ENCODE measurements at regions not wholly inside any gene's neighbourhood (a gene's known extent, or its start where the extent isn't known, plus 50 kb on each side); places are given as distances from the start of the nearest gene placed in this dataset.

DNA sequence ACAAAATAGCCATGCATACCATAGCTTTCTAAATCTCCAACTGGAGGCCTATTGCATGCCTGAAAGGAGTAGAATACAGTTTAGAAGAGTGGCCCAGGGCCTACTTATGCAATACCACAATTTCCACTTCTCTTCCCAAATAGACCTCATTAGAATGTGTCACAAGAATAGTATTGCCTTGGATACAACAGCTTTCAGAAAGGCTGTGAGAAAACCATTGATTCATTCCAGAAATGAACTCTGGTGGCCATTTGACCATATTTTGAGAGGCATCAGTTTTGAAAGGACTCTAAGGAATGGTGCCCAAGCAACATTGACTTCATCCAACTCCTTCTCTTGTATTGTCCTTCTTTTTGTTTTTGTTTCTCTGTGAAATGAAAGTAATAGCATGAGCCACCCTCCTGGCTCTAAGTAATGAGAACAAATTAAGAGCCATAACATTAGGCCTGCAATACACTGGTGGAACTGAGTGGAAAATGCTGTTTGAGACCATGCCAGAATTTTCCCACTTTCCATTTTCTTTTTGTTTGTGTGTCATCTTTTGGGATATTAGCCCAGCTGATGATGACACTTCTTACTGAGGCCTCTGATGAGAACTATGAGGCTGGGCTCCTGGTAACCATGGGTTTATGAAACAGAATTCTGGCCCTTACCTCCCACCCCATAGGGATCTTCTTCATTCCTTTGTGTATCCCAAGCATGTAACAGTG, 90.2 kb downstream of the TMEM174 start:
- TF ChIP-seq CTCF (optimal IDR thresholded peaks at IDR 0.05 in 1 of 3, IDR thresholded peaks at IDR 0.05 in 1 of 3, conservative IDR thresholded peaks at IDR 0.05 in 1 of 3; ENCODE audit: extremely low read depth in 1 of 3, insufficient read depth in 2 of 3, low read length in 3 of 3) = no peak
- TF ChIP-seq EZH2 (IDR thresholded peaks at IDR 0.05; ENCODE audit: low read length) = no peak

GRCh38 chr5:73256862-73257261, 83.9 kb downstream of the TMEM174 start:
- dilution Hi-C loops (cut with MboI; ENCODE audit: extremely low pct_ligation_motif_present, low sequenced_read_pairs) = no loop called here
- H3K4me2 ChIP-seq (ENCODE audit: control insufficient read depth, extremely low read depth, insufficient read depth, low read depth, low read length) = no peak overlapping the region

More for the DNA sequence above, 90.2 kb downstream of the TMEM174 start:
- Histone ChIP-seq H3K79me2 (ENCODE audit: control insufficient read depth, insufficient read depth, low read length) (no peaks in the 10 kb centered on the region), H2AFZ (ENCODE audit: control insufficient read depth, low read length) (no peak overlapping the region), H3K4me2 (ENCODE audit: control insufficient read depth, extremely low read depth, insufficient read depth, low read depth, low read length) (no peak overlapping the region), H3K4me1 (ENCODE audit: control insufficient read depth, extremely low read depth, insufficient read depth, low read length) (no peaks in the 10 kb centered on the region), H4K20me1 (ENCODE audit: control insufficient read depth, extremely low read depth, insufficient read depth, low read length) (no peaks in the 10 kb centered on the region), H3K4me3 (ENCODE audit: control insufficient read depth in 2 of 3, extremely low read depth in 1 of 3, insufficient read depth in 2 of 3, low read depth in 1 of 3, low read length in 3 of 3) (no peak overlapping the region), H3K27ac (ENCODE audit: control insufficient read depth, insufficient read depth, low read length) (no peak overlapping the region), H3K9me3 (ENCODE audit: control insufficient read depth, low read depth, low read length) (no peaks in the 10 kb centered on the region), H3K36me3 (ENCODE audit: control insufficient read depth in 2 of 2, extremely low read depth in 1 of 2, insufficient read depth in 2 of 2, low read length in 2 of 2) (no peaks in the 10 kb centered on the region), H3K9me1 (ENCODE audit: control insufficient read depth, extremely low read depth, insufficient read depth, low read length) (no peaks in the 10 kb centered on the region), H3K27me3 (ENCODE audit: control insufficient read depth, extremely low read depth, insufficient read depth, low read length) (no peaks in the 10 kb centered on the region), H3K9ac (ENCODE audit: control insufficient read depth, extremely low read depth, insufficient read depth, low read length) (no peak overlapping the region)
- FAIRE-seq = no peak
- dilution Hi-C loops (cut with MboI; ENCODE audit: extremely low pct_ligation_motif_present, low sequenced_read_pairs) = no loop called here
- DNase-seq (ENCODE audit: low read depth, low spot score) = no peak

More at GRCh38 chr5:73256862-73257261, 83.9 kb downstream of the TMEM174 start:
- H3K4me3 ChIP-seq (ENCODE audit: control insufficient read depth in 2 of 3, extremely low read depth in 1 of 3, insufficient read depth in 2 of 3, low read depth in 1 of 3, low read length in 3 of 3) = no peak overlapping the region
- no peaks in the 10 kb centered on the region for H3K9me1 ChIP-seq (ENCODE audit: control insufficient read depth, extremely low read depth, insufficient read depth, low read length)
- FAIRE-seq (peak; percentile 99), DNase-seq (ENCODE audit: low read depth, low spot score) (peak; percentile 64)
- TF ChIP-seq CTCF (optimal IDR thresholded peaks at IDR 0.05 in 1 of 3, IDR thresholded peaks at IDR 0.05 in 1 of 3, conservative IDR thresholded peaks at IDR 0.05 in 1 of 3; ENCODE audit: extremely low read depth in 1 of 3, insufficient read depth in 2 of 3, low read length in 3 of 3) (no peak), EZH2 (IDR thresholded peaks at IDR 0.05; ENCODE audit: low read length) (no peak)
- no peak overlapping the region for H3K27ac ChIP-seq (ENCODE audit: control insufficient read depth, insufficient read depth, low read length)
- no peak overlapping the region for H3K9ac ChIP-seq (ENCODE audit: control insufficient read depth, extremely low read depth, insufficient read depth, low read length)
- no peaks in the 10 kb centered on the region for H3K9me3 ChIP-seq (ENCODE audit: control insufficient read depth, low read depth, low read length)
- no peaks in the 10 kb centered on the region for H4K20me1 ChIP-seq (ENCODE audit: control insufficient read depth, extremely low read depth, insufficient read depth, low read length)
- H2AFZ ChIP-seq (ENCODE audit: control insufficient read depth, low read length) = no peak overlapping the region
- peaks cover 8% of the 10 kb centered on the region for H3K4me1 ChIP-seq (ENCODE audit: control insufficient read depth, extremely low read depth, insufficient read depth, low read length)
- no peaks in the 10 kb centered on the region for H3K79me2 ChIP-seq (ENCODE audit: control insufficient read depth, insufficient read depth, low read length)
- no peaks in the 10 kb centered on the region for H3K27me3 ChIP-seq (ENCODE audit: control insufficient read depth, extremely low read depth, insufficient read depth, low read length)
- no peaks in the 10 kb centered on the region for H3K36me3 ChIP-seq (ENCODE audit: control insufficient read depth in 2 of 2, extremely low read depth in 1 of 2, insufficient read depth in 2 of 2, low read length in 2 of 2)
